ENCODE measurements at regions not wholly inside any gene's neighbourhood (a gene's known extent, or its start where the extent isn't known, plus 50 kb on each side); places are given as distances from the start of the nearest gene placed in this dataset.

DNA sequence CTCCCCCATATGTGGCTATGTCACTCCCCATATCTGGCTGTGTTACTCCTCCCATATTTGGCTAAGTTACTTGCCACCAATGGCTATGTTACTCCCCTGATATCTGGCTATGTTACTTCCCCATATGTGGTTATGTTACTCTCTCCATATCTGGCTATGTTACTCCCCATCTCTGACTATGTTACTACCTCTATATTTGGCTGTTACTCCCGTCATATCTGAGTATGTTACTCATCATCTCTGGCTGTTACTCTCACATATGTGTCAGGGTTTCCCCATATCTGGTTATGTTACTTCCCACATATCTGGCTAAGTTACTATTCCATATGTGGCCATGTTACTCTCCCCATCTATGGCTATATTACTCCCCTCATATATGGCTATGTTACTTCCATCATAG lies 50.3 kb upstream of the MAP10 start:
- no peak for DNase-seq
- no peak for TF ChIP-seq CTCF (IDR thresholded peaks at IDR 0.05)
- intact Hi-C loops (cut with DNase I), result no loop called here
- no peaks in the 10 kb centered on the region for H3K9me3 ChIP-seq
- H3K36me3 ChIP-seq (ENCODE audit: insufficient read depth in 1 of 2, low read depth in 1 of 2), result no peaks in the 10 kb centered on the region
- H3K27me3 ChIP-seq (ENCODE audit: insufficient read depth in 3 of 3, low read length in 2 of 3), result no peaks in the 10 kb centered on the region
- ATAC-seq, result no peak
- no peak overlapping the region for H3K27ac ChIP-seq
- H3K4me3 ChIP-seq, result no peak overlapping the region
- WGBS, 3 donors, result 64 to 90% (median 72%) methylated on average over 1 of the region's 1 CpG
- H3K4me1 ChIP-seq, result no peaks in the 10 kb centered on the region
